CD4-positive, alpha-beta T cell treated with Interleukin-4 for 1 hour (primary cell): ENCODE measurements at regions not wholly inside any gene's neighbourhood (a gene's known extent, or its start where the extent isn't known, plus 50 kb on each side); places are given as distances from the start of the nearest gene placed in this dataset.
"Not testable (repeated sequence)": the region's sequence is repeated elsewhere in the genome, so short reads cannot be mapped to it uniquely, and the experiment has no call there.

ENCODE experiments used
- DNase-seq, 2 donors: peaks; one replicate each; pipeline ENCODE4 v3.0.0-alpha.2; 2020 to 2022

DNA sequence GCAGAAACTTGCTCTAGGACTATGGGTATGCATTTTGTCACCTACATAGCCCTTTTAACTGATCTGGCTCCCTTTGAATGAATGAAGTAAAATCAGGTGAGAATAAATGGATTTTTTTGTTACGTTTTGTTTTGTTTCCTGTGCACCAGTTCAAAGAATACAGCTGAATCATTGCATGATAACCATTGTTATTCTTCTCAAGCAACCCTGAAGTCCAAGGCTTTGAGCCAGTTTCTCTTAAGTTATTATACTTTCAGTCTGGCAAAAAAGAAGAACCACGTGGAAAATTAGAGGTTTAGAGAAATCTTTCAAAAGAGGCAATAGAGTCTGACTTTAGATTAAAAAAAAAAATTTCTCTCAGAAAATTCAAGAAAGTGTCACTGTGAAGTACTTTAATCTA is 398.6 kb upstream of the TECRL start:
- no peak for DNase-seq

DNA sequence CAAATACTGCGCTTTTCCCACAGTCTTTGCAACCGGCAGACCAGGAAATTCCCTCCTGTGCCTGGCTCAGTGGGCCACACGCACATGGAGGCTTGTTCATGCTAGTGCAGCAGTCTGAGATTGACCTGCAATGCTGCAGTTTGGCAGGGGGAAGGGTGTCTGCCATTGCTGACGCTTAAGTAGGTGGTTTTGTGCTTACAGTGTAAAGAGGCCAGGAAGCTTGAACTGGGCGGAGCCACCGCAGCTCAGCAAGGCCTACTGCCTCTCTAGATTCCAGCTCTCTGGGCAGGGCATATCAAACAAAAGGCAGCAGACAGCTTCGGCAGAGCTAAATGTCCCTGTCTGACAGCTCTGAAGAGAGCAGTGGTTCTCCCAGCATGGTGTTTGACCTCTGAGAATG is 390.5 kb upstream of the TECRL start:
- DNase-seq: no peak

DNA sequence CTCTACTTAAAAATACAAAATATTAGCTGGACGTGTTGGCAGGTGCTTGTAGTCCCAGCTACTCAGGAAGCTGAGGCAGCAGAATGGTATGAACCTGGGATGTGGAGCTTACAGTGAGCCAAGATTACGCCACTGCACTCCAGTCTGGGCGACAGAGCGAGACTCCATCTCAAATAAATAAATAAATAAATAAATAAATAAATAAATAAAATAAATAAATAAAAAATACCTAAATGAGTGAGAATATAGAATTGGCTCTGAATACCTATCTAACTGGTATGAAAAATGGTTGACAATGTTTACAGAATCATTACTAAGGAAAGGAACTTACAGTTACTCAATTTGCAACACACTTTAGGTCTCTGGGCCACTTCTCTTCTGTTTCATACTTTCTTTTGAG is 389.6 kb upstream of the TECRL start:
- not testable (repeated sequence) for DNase-seq

DNA sequence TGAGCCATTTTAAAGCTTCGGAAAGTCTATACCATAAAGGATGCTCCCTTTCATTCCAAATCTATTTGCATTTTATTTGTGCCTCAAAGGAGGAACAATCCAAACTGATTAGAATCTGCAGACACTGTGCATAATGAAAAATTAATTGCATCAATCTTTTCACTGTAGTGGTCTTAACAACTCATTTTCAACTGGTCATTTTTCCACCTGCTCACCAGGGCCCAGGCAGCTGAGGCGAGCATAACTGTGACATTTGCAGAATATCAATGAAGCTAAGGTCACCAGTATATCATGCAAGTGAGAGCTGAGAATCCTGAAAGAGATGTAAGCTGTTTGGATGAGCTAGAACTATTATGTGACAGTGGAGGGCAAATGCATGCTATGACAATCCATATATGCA is 387.3 kb upstream of the TECRL start:
- no peak for DNase-seq

DNA sequence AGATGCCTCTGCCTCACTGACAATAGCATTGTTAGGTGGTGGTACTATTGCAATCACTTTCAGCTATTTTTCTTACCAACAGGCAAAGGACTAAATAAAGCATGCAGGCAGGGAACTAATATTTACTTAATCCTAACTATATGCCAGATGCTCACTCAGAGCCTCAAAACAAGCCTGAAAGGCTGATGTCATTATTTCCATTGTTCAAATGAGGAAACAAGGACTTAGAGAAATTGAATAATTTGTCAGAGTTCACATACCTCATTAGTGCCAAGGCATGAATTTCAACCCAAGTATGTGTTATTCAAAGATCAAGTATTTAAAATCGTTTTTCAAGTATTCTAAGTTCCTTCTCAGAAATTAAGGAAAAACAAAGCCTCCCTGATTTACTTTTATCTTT is 374.9 kb upstream of the TECRL start:
- no peak for DNase-seq

DNA sequence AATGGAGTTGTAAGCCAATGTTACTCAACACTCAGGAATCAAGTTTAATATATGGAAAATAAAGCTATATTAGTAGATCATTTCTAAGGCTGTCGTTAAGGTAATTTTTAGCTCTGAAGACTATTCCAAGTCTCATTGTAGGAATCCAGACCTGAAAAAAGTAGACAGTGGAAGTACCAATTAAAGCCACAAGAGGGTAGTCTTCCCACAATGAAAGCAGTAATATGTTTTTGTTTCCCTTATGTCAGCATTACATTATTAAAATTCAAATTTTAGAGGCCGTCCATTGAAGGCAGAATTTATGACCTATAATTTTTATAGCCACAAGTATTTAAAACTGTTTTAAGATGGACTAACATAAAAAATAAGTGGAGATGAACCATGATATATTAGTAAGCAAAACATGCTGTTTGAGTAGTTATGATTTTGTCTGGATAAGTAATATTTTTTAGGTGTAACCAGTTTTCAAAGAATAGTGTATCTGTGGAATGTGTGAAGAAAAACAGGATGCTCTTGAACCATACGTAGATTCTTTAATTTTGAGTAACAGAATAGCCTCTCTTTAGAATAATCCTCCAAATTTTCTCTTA is 372.6 kb upstream of the TECRL start:
- DNase-seq: no peak

DNA sequence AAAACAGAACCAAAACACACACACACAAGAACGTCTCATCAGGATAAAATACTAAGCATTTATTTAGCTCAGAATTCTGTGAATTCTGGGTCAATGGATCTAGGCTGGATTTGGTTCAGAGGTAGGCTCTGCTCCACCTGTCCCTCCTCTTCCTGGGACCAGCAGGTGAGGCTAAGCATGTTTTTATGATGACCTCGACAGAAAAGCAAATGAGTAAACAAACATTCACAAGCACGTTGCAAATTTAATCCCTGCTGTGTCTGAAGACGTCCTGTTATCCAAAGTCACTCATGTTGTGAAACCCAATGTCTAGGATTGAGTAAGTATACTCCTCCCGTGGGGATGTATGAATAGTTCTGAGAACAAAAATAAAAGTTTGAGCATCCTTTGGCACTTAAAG is 371.4 kb upstream of the TECRL start:
- no peak for DNase-seq

DNA sequence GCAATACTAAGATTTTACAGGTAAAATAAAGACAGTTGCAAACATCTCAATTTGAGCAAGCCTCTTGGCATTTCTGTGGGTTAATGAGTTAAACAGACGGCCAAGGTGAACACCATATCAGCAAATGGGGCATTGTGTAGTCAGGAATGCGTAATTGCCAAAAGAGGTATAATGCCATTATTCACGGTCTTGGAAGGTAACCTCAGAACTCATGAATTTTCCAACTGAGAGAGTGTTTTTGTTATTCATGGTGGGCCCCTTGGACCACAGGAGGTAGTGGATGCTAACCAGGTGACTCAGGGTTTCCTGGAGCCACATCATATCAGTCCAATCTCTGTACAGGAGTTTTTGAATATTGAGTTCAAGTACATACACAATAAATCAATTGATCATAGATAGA is 368.0 kb upstream of the TECRL start:
- DNase-seq: no peak

DNA sequence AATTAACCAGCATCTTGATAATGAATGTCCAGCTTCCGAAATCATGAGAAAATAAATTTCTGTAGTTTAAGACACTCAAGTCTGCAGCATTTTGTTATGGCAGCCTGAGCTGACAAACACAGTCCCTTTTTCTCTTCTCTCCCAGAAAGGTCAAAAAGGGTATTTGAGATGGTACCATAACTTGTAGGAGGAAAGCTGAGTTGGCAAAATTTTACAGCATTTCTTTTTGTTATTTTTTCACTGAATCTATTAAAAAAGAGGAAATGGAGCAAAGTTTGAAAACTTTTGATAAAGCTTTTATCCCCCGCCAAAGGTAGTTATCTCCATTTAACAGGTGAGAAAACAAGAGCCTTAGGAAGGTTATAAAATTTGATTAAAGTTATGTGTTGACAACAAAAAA is 367.6 kb upstream of the TECRL start:
- DNase-seq: no peak

DNA sequence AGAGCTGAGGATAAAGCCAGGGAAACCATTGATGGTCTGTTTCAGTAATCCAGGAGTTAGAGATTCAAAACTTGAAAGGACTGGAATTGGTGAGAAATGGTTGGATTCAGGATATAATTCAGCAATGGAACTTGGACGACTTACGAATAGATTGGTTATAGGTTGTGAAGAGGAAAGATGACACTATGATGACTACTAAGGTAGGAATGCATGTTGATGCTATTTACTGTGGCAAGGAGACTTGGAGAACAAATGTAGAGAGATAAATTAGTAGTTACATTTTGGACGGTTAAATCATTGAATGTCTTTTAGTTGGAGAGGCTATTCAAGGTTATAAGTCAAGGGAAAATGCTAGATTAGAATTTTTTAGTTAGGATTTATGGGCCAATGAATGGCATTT is 365.4 kb upstream of the TECRL start:
- DNase-seq: no peak

DNA sequence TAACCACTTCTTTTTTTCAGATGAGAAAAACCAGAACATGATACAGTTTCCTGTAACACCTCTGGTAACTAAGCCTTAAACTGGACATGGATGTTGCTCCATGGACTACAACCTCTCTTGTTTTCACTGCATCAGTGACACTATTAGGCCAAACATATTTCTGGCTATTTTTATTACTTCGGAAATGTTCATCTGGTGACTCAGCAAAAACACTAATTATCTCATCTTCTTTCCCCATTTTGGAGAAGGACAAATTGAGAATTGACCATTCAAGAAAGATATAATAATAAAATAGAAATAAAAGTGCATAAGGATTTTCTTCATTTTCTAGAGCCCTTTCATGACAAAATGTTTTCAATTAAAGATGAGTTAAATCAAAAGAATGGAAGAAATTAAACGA is 361.9 kb upstream of the TECRL start:
- no peak for DNase-seq

DNA sequence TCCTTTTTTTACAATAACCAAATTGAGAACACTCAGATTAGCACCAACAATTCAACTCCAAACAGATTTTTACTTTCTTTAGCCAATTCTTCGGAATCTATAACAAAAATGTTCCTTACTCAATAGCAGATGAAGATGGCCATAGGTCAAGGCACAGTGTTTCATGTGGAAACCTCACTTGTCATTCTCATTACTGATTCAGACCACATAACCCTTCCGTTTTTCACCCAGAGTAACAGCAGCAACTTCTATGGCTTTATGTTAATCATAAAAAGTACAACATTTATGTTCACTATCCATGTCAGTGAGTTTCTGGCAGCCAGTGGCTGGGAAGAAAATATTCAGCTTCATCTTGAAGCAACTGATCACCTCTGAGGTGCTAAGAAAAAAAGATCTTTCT is 358.3 kb upstream of the TECRL start:
- no peak for DNase-seq

DNA sequence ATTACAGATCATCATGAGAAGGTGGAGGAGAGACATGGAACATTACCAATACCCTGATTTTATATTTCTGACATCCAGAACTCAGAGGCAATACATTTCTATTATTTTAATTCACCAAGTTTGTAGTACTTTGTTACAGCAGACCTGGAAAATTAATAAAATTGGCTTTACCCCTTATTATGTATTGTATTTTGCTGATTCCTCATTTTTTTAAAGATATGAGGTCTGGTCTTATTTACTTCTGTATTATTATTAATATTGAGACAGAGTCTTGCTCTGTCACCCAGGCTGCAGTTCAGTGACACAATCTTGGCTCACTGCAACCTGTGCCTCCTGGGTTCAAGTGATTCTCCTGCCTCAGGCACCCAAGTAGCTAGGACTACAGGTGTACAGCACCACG is 357.3 kb upstream of the TECRL start:
- DNase-seq: no peak

DNA sequence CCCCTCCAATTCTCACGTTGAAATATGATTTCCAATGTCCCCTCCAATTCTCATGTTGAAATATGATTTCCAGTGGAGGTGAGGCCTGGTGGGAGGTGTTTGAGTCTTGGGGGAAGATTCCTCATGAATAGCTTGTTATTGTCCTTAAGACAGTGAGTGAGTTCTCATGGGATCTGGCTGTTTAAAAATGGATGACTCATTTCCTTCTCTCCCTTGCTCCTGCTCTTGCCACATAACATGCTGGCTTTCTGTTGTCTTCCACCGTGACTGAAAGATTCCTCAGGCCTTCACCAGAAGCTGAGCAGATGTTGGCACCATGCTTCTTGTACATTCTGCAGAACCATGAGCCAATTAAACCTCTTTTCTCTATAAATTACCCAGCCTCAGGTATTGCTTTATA is 346.8 kb upstream of the TECRL start:
- DNase-seq: no peak

DNA sequence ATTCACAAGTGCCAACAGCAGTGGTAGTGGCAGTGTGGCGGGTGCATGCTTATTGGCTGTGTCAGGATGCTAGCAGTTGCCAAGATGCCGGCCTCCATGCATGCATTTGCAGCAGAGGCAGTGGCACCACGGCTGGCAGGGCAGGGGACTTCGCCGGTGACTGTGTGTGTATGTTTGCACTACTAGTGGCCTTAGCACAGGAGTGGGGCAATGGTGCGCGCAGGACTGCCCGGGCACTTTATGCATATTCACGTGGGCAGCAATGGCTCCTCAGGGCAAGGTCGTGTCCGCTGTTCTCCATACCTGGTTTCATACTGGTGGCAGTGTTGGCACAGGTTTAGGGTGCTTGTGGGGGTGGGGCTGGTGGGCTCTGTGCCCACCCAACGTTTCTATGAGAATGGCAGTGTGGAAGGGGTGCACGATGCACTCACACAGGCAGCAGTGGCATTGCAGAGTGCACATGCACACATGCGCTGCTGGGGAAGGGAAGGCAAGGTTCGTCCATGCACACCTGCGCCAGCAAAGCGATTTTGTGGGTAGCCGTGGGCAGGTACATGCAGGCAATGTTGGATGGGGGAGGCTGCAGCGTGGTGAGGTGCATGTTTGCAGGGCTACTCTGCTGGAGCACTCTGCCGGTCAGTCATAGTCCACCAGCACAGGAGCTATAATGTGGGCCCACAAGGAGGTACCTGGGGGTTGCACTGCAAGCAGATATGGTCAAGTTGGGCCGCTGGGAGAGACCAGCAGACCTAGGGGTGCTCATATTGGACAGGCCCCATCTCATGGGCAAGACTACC is 338.9 kb upstream of the TECRL start:
- no peak for DNase-seq

DNA sequence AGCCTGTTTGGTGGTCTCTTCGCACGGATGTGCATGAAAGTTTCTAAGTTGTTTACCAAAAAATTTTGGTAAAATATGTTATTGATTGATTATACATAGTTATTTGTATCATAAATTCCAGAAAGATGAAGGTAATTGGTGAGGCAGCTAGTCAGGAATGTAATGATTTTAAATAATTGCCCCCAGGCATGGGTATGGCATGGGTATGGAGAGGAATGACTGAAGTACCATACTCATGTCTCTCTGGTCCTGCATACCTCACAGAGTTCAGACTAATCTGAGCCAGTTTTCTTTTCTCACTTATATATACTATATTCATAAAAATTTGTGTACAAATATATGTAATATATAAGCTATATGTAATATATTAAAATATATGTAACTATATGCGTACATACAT is 329.0 kb upstream of the TECRL start:
- DNase-seq: no peak

DNA sequence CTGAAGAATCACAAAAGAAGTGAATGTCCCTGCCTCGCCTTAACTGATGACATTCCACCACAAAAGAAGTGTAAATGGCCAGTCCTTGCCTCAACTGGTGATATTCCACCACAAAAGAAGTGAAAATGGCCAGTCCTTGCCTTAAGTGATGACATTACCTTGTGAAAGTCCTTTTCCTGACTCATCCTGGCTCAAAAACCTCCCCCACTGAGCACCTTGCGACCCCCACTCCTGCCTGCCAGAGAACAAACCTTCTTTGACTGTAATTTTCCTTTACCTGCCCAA is 328.5 kb upstream of the TECRL start:
- DNase-seq: not testable (repeated sequence)

DNA sequence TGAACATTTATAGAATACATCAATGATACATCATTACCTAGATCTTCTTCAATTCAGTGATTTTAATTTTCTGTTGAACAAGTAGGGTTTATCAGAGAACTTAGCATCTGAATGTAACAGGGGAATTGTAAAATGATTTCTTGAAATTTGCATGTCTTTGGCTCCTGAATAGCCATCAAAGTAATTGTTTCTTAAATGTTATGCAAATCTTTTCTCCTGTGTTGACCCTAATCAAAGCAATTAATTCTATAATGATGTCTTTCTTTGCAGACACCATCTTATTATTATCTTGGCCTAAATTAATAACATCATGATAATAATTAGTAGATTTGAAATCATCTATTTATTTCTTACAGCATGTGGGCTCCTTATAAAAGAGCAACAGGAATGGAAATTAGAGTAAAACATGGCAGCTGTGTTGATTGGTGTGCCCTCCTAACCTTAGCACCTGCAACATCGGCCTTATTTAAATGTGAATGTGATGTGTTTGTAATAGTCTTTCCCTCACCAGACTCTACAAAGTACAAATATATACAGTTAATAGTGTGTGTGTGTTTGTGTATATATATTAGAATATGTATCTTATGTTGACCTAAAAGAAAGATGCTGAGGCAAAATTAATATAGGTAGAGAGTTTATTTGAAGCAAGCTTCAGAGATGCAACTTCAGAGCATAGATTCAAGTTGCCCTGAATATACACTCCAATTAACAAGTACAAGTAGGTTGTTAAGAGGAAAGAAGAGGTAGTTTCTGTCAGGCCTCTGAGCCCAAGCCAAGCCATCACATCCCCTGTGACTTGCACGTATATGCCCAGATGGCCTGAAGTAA is 328.0 kb upstream of the TECRL start:
- DNase-seq: no peak

DNA sequence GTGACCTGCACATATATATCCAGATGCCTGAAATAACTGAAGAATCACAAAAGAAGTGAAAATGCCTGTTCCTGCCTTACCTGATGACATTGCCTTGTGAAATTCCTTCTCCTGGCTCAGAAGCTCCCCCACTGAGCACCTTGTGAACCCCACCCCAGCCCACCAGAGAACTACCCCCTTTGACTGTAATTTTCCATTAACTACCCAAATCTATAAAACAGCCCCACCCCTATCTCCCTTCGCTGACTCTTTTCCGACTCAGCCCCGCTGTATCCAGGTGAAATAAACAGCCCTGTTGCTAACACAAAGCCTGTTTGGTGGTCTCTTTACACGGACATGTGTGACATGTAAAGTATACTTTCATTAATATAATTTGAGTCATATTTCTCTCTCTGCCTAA is 320.3 kb upstream of the TECRL start:
- DNase-seq: no peak

DNA sequence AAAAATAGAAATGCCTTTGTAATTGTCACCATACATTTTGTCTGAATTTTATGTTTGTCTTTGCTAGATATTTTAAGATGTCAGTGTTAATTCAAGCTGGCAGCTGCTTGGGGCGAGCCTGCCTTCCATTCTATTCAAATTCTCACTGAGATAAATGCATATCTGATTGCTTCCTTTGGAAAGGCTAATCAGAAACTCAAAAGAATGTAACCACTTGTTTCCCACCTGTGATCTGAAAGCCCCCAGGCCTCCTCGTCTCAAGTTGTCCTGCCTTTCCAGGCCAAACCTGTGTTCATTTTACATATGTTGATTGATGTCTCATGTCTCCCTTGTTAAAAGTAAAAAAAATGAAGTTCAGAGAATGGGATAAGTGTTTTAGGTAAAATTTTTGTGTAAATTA is 318.7 kb upstream of the TECRL start:
- no peak for DNase-seq

DNA sequence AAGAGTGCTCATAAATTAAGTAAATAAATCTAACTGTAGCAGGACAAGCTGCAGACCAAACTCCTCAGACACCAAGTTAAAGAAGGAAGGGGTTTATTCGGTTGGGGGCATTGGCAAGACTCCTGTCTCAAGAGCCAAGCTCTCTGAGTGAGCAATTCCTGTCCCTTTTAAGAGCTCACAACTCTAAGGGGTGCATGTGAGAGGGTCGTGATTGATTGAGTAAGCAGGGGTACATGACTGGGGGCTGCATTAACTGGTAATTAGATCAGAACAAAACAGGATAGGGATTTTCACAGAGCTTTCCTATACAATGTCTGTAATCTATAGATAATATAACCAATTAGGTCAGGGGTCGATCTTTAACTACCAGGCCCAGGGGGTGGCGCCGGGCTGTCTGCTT is 318.1 kb upstream of the TECRL start:
- not testable (repeated sequence) for DNase-seq

DNA sequence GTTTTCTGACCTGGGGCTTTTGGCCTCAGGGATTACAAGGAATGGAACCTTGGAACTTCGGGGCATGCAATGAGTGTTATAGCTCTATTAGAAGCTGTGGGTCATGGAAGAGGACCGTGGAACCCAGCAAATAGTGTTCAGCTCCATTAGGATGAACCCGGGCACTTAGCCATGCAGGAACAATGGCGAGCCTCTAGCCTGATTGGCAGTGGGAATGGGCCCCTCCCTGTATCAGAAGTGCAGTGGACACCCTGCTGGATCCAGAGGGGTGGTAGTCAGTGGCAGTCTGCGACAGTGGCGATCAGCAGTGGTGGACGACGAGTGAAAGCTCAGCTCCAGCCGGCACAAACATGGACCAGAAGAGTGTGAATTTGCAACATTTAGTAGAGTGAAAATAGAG is 315.4 kb upstream of the TECRL start:
- no peak for DNase-seq

DNA sequence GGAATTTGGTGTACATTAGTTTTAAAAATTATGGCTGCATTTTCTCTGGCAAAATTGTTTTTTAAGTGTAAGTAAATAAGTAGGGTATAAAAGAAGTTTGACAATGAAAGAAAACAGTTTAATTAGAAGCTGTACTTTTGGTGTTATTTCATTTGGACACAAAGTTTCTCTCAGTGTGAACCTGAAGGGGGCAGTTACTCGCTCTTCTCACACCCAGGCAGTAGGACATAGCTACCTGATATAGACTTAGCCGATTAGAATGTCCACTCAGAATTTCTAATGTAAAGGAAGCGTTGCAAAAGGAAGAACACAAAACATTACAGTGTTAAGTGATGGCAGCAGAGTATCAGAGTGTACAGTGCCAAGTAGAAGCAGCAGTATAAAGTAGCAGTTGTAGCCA is 311.9 kb upstream of the TECRL start:
- no peak for DNase-seq

DNA sequence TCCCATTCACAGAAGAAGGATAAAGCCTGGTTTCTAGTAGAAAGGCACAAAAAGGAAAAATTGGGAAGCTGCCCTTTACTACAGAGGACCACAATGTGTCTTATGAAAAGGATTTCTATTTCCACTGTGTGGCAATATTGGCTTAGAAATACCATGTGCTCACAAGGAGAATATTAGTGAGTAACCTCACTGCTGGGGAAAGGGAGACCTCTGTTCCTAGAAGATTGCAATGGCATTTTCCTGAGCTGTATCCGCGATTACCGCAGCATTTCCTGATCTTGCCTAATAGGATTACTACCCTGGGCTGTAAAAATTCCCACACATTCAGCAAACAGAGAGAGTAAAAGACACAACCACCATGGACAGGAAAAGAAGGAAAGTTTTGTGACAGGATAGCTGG is 308.8 kb upstream of the TECRL start:
- no peak for DNase-seq

DNA sequence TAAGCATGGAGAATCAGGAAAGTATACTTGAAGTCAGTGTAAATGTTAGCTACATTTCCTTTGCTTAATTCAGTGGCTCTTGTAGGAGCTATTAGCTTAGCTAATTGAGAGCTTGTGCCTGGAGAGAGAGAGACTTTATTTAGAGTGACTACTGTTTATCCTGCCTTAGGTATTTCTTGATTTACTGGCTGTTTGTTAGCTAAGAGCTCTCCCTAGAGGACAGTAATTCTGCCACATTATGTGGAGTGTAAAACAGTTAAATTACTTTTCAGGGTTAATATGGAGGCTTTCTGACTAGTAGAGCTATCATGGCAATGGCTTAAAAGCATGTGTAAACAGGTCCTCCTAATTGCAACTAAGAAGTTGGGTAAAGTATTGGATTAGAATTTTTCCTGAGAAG is 306.5 kb upstream of the TECRL start:
- DNase-seq: no peak
